ENCODE measurements at regions not wholly inside any gene's neighbourhood (a gene's known extent, or its start where the extent isn't known, plus 50 kb on each side); places are given as distances from the start of the nearest gene placed in this dataset.
"Not testable (repeated sequence)": the region's sequence is repeated elsewhere in the genome, so short reads cannot be mapped to it uniquely, and the experiment has no call there.

DNA sequence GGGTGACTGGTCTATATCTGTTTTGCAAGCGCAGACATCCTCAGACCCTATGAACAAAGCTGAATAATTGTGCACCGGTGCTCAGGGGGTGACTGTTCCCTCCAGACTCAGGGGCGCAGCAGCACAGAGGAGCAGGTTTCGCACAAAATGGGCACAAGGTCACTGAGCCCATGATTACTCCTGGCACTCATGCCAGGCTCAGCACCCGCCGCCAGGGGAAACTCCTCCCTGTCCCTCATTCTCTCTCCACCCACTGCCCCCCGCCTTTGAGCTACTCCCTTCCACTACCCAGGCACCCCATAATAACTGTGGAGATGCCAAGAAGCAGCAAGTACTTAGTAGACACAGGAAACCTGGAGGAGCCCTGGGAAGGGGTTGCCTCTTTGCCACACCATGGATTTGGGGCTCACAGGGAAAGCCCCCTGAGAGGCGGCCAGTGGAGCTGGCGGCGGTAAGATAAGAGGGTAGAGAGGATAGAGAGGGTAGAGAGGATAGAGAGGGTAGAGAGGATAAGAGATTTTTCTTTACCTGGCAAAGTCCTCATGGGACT, 198.8 kb downstream of the CTTN start:
- DNase-seq (ENCODE audit: low spot score) (no peak), ATAC-seq (ENCODE audit: low FRiP score) (no peak)
- TF ChIP-seq, protein P1, sequence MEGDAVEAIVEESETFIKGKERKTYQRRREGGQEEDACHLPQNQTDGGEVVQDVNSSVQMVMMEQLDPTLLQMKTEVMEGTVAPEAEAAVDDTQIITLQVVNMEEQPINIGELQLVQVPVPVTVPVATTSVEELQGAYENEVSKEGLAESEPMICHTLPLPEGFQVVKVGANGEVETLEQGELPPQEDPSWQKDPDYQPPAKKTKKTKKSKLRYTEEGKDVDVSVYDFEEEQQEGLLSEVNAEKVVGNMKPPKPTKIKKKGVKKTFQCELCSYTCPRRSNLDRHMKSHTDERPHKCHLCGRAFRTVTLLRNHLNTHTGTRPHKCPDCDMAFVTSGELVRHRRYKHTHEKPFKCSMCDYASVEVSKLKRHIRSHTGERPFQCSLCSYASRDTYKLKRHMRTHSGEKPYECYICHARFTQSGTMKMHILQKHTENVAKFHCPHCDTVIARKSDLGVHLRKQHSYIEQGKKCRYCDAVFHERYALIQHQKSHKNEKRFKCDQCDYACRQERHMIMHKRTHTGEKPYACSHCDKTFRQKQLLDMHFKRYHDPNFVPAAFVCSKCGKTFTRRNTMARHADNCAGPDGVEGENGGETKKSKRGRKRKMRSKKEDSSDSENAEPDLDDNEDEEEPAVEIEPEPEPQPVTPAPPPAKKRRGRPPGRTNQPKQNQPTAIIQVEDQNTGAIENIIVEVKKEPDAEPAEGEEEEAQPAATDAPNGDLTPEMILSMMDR (IDR thresholded peaks at IDR 0.05): no peak

DNA sequence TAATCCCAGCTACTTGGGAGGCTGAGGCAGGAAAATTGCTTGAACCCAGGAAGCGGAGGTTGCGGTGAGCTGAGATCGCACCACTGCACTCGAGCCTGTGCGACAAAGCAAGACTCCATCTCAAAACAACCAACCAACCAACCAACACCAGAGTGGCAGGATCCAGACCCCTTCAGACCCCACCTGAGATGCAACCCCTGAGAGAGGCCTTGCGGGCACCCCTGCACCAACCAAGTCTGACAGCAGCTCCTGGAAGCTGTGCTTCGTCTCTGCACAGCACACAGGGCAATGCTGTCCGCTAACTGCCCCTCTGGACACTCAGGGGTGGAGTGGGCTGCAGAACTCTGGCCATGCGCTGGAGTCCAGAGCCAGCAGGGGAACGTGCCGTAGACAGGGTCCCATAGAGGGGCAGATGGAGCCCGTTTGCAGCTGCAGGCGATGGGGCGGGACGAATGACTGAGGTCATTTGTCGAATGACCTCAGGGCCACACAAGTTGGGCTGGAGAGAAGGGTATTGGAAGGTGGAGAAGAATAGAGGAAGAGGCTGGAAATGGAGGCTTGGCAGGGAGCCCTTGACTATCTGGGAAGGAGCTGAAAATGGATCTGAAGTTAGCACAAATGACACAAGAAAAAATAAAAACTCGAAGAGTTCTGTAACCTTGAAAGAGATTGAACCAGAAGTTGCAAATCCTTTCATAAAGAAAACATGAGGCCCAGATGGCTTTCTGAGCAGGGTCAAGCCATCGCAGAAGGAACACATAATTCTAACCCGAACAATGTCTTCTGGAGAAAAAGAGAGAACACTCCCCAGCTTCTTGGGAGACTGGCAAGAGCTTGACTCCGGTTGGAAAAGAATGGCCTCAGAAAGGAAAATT, 199.7 kb downstream of the CTTN start:
- TF ChIP-seq, protein P1 (IDR thresholded peaks at IDR 0.05): no peak
- ATAC-seq (ENCODE audit: low FRiP score): no peak

DNA sequence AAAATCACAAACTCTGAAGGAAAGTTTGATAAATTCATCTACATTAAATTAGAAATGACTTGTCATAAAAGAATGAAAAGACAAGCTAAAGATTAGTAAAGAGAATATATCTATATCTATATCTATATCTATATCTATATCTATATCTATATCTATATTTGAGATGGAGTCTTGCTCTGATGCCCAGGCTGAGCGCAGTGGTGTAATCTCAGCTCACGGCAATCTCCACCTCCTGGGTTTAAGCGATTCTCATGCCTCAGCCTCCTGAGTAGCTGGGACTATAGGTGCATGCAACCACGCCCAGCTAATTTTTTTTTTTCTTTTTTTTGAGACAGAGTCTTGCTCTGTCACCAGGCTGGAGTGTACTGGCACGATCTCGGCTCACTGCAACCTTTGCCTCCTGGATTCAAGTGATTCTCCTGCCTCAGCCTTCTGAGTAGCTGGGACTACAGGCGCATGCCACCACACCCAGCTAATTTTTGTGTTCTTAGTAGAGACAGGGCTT, 202.6 kb downstream of the CTTN start:
- DNase-seq (ENCODE audit: low spot score); ATAC-seq (ENCODE audit: low FRiP score): not testable (repeated sequence)

More for the DNA sequence above, 199.7 kb downstream of the CTTN start:
- DNase-seq (ENCODE audit: low spot score): no peak

DNA sequence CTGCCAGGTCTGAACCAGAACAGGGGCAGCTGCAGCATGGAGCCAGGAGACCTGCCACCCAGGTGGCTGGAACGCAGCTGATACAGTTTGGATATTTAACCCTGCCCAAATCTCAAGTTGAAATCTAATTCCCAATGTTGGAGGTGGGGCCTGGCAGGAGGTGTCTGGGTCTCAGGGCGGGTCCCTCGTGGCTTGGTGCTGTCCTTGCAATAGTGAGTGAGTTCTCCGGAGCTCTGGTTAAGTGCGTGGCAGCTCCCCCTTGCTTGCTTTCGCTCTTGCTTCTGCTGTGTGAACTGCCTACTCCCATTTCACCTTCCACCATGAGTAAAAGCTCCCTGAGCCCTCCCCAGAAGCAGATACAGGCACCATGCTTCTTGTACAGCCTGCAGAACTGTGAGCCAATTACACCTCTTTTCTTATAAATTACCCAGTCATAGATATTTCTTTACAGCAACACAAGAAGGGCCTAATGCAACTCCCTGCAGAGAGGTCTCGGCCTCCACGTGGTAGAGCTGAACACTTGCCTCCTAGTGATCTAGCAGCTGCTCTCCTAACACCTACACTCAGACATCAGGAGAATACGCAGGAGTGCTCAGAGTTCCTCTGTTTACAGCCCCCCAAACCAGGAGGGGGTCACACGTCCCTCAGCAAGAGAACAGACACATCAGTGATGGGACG, 203.7 kb downstream of the CTTN start:
- ATAC-seq (ENCODE audit: low FRiP score) (no peak), DNase-seq (ENCODE audit: low spot score) (no peak)
- TF ChIP-seq, protein P1 (IDR thresholded peaks at IDR 0.05): no peak

DNA sequence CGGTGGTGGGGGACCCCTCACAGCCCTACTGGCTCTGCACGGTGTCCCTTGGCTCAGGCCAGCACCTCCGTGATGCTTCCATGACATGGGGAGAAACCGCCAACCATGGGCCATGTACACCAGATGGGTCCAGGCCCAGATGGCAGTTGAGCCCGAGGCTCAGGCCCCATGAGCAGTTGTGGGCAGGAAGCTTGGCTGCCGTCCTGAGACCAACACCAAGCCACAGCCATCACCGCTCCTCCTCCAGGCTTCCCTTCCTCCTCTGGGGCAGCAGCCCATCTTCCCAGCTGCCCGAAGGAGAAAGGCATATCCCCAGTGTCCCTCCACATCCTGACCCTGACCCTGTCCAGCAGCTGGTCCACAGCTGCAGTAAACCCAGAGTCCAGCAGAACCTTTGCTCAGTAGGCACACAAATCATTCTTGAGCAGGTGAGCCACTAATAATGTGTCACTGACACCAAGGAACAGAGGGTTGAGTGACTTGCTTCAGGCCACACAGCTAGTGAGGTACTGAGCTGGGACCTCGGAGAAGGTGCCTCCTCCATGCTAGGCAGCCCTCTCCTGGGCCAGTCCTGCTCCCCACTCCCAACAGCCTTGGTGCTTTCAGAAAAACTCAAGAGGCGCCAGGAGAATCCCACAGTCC, 204.9 kb downstream of the CTTN start:
- ATAC-seq (ENCODE audit: low FRiP score): no peak
- TF ChIP-seq, protein P1 (IDR thresholded peaks at IDR 0.05): no peak
- no peak for DNase-seq (ENCODE audit: low spot score)

DNA sequence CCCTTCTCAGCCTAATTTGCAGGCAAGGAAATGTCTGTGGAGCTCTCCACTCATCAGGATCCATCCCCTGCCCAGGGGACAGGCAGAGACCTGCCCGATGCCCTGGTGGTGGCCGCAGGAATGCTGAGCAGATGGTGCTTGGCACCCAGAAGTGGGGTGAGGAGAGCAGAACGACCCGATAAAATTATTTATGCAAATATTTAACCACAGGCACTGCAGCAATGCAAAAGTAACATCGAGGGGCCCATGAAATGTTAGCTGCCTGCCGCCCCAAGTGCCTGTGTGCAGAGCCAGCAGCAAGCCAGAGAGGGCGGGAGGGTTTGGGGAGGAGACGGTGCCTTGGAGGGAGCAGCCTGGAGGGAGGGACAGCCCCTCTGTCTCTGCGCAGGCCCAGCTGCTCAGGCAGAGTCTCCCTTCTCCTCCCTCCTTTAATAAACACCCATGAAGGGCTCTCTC, 205.5 kb downstream of the CTTN start:
- DNase-seq (ENCODE audit: low spot score): no peak
- TF ChIP-seq, protein P1 (IDR thresholded peaks at IDR 0.05): no peak
- no peak for ATAC-seq (ENCODE audit: low FRiP score)

DNA sequence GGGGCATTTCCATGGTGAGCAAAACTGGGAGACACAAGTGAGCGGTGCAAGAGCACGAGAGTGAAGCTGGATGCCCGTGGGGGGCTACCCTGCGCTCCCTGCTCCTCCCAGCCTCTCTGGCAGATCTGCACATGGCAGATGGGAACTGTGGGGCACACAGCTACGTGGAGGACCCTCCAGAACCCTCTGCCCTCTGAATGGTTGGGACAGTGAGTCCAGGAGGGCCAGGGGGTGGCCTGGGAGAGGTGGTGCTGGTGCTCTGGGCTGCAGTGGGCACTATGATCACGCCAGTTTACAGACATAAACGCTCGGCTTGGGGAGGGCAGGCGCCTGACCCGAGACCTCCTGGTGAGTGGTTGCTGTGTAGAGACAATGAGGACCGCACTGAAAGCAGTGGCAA, 205.9 kb downstream of the CTTN start:
- TF ChIP-seq, protein P1 (IDR thresholded peaks at IDR 0.05): no peak
- no peak for ATAC-seq (ENCODE audit: low FRiP score)

More for the DNA sequence above, 205.9 kb downstream of the CTTN start:
- DNase-seq (ENCODE audit: low spot score): no peak

All from omental fat pad (tissue), 3 donors.